ENCODE measurements at regions not wholly inside any gene's neighbourhood (a gene's known extent, or its start where the extent isn't known, plus 50 kb on each side); places are given as distances from the start of the nearest gene placed in this dataset.

GRCh38 chr10:108688314-108688713 lies 1235.0 kb downstream of the XPNPEP1 start:
- no peak for TF ChIP-seq POLR2A (IDR thresholded peaks at IDR 0.05)
- no peak for TF ChIP-seq CTCF (IDR thresholded peaks at IDR 0.05)
- no peak for TF ChIP-seq EP300 (IDR thresholded peaks at IDR 0.05)
- no peak for TF ChIP-seq POLR2AphosphoS5 (IDR thresholded peaks at IDR 0.05)

Data from upper lobe of left lung (tissue), 4 donors.